CD4-positive, alpha-beta T cell treated with Interleukin-15 for 4 hours (primary cell): ENCODE measurements at regions not wholly inside any gene's neighbourhood (a gene's known extent, or its start where the extent isn't known, plus 50 kb on each side); places are given as distances from the start of the nearest gene placed in this dataset.

Experiments used
- DNase-seq: peaks from one replicate; pipeline ENCODE4 v3.0.0-alpha.2; 2020; ENCODE audit warnings: low spot score

DNA sequence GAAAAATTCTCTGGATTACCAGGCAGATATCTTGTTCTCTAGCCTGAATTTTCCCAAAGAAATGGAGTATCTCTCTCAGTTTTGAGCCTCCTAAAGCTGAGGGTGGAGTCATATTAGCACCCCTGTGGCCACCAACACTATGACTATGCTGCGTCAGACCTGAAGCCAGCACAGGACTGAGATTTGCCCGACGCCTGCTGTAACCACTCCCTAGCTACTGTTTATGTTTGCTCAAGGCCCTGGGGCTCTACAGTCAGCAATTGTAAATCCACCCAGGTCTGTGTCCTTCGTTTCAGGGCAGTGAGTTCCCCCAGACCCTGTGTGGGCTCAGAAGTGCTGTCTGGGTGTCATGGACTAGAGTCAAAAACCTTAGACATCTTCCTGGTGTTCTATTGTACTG, 61.4 kb downstream of the ZXDA start:
- no peak for DNase-seq

DNA sequence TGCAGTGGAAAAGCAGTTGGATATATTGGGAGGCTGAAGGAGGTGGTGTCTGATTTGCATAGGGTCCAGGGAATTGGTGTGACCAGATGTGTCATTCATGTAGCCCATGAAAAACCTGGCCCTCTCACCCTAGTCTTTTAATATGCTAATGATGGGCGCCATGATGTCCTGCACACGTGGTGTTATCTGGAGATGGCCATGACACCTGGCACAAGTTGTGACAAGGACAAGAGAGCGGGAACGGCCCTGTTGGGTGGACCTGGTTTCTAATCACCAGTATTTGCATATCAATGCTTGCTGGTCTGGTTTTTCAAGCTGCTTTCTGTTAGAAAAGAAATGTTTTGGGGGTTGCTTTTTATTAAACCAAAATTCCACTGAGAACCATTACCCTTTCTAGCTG, 87.4 kb downstream of the ZXDA start:
- no peak for DNase-seq

DNA sequence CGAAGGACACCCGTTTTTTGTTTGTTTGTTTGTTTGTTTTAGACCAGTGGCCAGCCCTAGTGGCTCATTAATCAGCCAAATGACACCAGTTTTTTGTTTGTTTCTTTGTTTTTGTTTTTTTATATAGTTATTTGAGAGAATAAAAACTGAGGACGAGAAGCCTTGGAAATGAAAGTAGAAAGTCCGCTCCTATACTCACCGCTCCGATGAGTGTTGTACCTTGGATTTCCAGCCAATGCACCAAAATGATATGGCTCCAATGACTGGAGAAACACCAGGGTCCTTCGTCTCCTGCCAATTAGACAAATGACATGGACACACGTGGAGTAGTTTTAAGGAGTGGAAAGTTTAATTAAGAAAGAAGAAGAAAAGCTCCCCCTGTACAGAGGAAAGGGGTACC, 87.9 kb downstream of the ZXDA start:
- DNase-seq, result no peak

DNA sequence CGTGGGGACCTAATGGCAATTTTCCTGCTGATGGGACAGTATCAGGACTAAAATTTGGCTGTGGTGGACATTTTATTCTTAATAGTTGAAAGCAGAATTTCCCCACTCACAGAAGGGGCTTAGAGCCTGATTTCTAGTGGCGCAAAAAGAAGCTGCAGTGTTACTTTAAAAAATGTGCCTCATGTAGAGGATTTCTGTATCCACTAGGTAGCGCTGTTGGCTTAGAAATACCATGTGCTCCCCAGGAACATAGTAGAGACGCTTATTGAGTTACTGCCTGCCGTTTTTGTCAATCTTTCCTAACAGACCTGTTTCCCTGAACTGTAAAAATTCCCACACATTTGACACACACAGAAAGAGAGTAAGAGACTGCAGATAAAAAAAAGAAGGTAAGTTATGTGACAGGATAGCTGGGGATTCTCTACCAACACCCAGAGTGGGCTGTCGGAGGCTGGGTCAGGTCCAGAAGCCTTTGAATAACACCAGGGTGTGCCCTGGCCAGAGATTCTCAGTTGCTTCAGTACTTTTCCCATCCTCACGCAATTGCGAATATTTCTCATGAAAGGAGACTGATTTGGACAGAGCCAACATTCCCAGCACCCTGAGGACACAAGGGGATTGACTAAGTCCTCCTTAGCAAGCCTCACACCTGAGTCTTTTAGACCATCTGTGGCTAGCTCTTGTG, 88.4 kb downstream of the ZXDA start:
- peak; percentile 48 for DNase-seq

DNA sequence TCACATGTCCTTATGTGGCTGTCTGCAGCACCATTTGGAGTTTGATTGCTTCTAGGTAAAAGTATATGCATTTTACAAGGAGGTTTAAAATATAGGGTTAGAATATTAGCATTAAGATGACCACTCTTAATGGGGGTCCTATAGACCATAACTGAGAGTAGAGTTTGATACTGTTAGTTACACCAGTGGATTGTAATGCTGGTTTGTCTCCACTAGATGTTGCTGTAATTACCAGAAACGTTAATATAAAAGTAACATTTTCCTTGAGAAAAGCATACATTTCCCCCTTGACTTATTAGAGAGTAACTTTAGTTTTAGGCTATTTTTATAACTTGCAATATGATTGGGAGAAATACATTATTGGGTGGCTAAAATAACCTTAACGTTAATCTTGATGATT, 93.0 kb downstream of the ZXDA start:
- no peak for DNase-seq

DNA sequence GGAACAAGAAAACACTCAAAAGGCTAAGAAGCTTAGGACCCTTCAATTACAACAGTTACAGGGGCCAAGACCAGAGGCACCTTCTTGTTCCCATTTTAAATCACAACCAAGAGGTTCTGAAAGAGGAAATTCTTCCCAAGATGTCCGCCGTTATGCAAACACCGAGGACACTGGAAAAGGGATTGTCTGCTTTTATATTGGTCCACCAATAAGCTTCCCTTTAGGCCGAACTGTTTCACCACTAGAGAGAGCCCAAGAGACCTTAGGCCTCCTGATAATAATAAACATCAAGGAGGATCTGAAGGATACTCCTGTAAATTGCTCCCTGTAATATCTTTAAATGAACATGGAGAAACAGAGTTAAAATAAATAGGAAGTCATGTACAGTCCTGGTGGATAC, 92.6 kb upstream of the NLRP2B start:
- no peak for DNase-seq

DNA sequence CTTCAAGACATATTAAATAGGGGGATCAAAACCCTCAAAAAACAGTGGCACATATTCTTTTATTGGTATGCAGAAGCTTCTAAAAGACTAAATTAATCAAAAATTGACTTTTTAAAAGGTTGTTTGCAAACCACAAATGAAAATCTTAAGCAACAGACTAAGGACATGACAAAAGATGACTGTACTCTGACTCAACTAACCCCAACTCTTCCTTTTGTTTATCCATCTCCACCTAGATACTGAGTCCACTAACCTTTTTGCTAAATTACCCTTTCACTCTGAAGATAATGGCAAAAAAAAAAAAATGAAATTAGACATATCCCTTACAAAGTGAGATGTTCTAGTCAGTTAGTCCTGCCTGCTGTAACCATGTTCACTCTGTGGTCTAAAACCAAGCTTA, 91.6 kb upstream of the NLRP2B start:
- DNase-seq, result no peak

DNA sequence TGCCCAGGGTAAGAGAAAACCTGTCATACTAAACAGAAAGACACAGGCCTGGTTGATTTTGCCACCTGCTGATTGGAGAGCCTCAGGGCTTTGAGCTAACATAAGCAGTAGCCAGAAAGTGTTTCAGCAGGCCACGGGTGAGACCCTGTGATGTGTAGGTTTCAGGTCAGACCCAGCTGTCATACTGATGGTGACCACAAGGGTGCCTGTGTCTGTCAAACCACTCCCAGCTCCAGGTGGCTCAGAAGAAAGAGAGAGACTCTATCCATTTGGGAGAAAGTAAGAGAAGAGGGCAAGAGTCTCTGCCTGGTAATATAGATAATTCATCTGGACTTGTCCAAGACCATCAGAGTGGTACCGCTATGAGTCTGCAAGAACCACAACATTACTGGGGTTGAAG, 72.8 kb upstream of the NLRP2B start:
- no peak for DNase-seq

DNA sequence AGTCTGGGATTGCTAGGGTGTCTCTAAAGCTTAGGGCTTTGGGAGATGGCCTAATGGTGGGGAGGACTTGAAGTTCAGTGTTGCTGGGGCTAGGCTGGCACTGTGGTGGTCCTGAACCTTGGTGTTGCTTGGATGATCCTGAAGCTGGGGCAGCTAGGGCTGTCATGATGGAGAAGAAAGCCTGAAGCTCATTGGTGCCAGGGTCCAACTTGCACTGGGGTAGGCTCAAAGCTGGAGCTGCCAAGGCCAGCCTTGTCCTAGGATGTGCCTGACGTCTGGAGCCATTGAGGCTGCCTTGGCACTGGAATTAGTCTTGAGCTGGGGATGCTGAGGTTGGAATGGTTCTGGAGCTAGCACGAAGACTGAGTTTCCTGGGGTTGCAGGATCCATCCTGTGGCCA, 61.0 kb upstream of the NLRP2B start:
- DNase-seq, result no peak

DNA sequence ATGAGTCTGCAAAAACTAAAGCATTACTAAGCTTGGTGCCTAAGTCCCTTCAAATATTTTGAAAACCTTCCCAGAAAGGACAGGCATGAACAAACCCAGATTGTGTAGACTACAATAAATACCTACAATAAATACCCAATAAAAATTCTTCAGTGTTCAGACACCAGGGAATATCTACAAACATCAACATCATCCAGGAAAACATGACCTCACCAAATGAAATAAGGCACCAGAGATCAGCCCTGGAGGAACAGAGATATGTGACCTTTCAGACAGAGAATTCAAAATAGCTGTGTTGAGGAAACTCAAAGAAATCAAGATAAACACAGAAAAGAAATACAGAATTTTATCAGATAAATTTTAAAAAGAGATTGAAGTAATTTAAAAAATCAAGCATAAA, 57.8 kb upstream of the NLRP2B start:
- no peak for DNase-seq
